Nephron (organoid): ENCODE measurements at regions not wholly inside any gene's neighbourhood (a gene's known extent, or its start where the extent isn't known, plus 50 kb on each side); places are given as distances from the start of the nearest gene placed in this dataset.

Source experiments
- H3K27ac Mint-ChIP-seq, 3 experiments: 2 replicates each; pipeline ENCODE4 v1.8.0; 2020; ENCODE audit warnings: mixed read lengths in 3 of 3, mild to moderate bottlenecking in 2 of 3, moderate library complexity in 1 of 3
- H3K27me3 Mint-ChIP-seq: 2 replicates; pipeline ENCODE4 v1.8.0; 2021; ENCODE audit warnings: low read depth, mild to moderate bottlenecking, moderate library complexity, mixed read lengths
- H3K36me3 Mint-ChIP-seq: 2 replicates; pipeline ENCODE4 v1.8.0; 2020; ENCODE audit warnings: low read depth, mixed read lengths
- H3K4me1 Mint-ChIP-seq: 2 replicates; pipeline ENCODE4 v1.8.0; 2020; ENCODE audit warnings: mixed read lengths
- H3K4me3 Mint-ChIP-seq, 3 experiments: 2 replicates each; pipeline ENCODE4 v1.8.0; 2020; ENCODE audit warnings: mild to moderate bottlenecking in 3 of 3, mixed read lengths in 3 of 3, moderate library complexity in 2 of 3
- H3K9me3 Mint-ChIP-seq: 2 replicates; pipeline ENCODE4 v1.8.0; 2020; ENCODE audit warnings: mixed read lengths
- CTCF ChIP-seq, 3 experiments: fragments of 200-600 bp; sonication (generic); IDR thresholded peaks; one replicate each; pipeline ENCODE4 v1.5.0; 2021; ENCODE audit warnings: antibody characterized with exemption in 3 of 3; ENCODE audit not compliant: unreplicated experiment in 3 of 3

- Mint-ChIP-seq H3K27ac (no peak overlapping the region), H3K36me3 (no peaks in the 10 kb centered on the region), H3K4me3 (no peak overlapping the region), H3K27me3 (no peaks in the 10 kb centered on the region), H3K9me3 (no peaks in the 10 kb centered on the region), H3K4me1 (no peaks in the 10 kb centered on the region)
- TF ChIP-seq CTCF (IDR thresholded peaks at IDR 0.05; ENCODE audit: unreplicated experiment in 3 of 3): no peak
These were observed 324.1 kb upstream of the DIPK2B start for GRCh38 chrX:45524805-45525204.

- Mint-ChIP-seq H3K9me3 (no peaks in the 10 kb centered on the region), H3K4me3 (no peak overlapping the region), H3K36me3 (no peaks in the 10 kb centered on the region), H3K4me1 (no peaks in the 10 kb centered on the region), H3K27ac (no peak overlapping the region), H3K27me3 (no peaks in the 10 kb centered on the region)
- TF ChIP-seq CTCF (IDR thresholded peaks at IDR 0.05; ENCODE audit: unreplicated experiment in 3 of 3): no peak
These were observed 323.6 kb upstream of the DIPK2B start for GRCh38 chrX:45524296-45524695.

- no peaks in the 10 kb centered on the region for H3K36me3 Mint-ChIP-seq
- TF ChIP-seq CTCF (IDR thresholded peaks at IDR 0.05; ENCODE audit: unreplicated experiment in 3 of 3): no peak
- no peak overlapping the region for H3K4me3 Mint-ChIP-seq
- no peak overlapping the region for H3K27ac Mint-ChIP-seq
- H3K9me3 Mint-ChIP-seq: no peaks in the 10 kb centered on the region
- H3K4me1 Mint-ChIP-seq: peaks cover 30% of the 10 kb centered on the region
- H3K27me3 Mint-ChIP-seq: no peaks in the 10 kb centered on the region
These were observed 317.9 kb upstream of the DIPK2B start for GRCh38 chrX:45518552-45518951.

- Mint-ChIP-seq H3K4me1 (peaks cover 30% of the 10 kb centered on the region), H3K27ac (peak overlapping the region; percentile 39 to 71 (median 57)), H3K27me3 (no peaks in the 10 kb centered on the region), H3K4me3 (no peak overlapping the region), H3K36me3 (no peaks in the 10 kb centered on the region), H3K9me3 (no peaks in the 10 kb centered on the region)
- no peak for TF ChIP-seq CTCF (IDR thresholded peaks at IDR 0.05; ENCODE audit: unreplicated experiment in 3 of 3)
These were observed 316.7 kb upstream of the DIPK2B start for GRCh38 chrX:45517090-45517973.

GRCh38 chrX:45515262-45516215 lies 314.9 kb upstream of the DIPK2B start:
- peaks cover 38% of the 10 kb centered on the region for H3K4me1 Mint-ChIP-seq
- no peaks in the 10 kb centered on the region for H3K36me3 Mint-ChIP-seq
- no peaks in the 10 kb centered on the region for H3K27me3 Mint-ChIP-seq
- H3K9me3 Mint-ChIP-seq: no peaks in the 10 kb centered on the region
- H3K27ac Mint-ChIP-seq: peak overlapping the region in 2 of 3 experiments; percentile 48 to 71
- peak; percentile 50 to 63 (median 55) for TF ChIP-seq CTCF (IDR thresholded peaks at IDR 0.05; ENCODE audit: unreplicated experiment in 3 of 3)
- no peak overlapping the region for H3K4me3 Mint-ChIP-seq
